ENCODE measurements at regions not wholly inside any gene's neighbourhood (a gene's known extent, or its start where the extent isn't known, plus 50 kb on each side); places are given as distances from the start of the nearest gene placed in this dataset.

DNA sequence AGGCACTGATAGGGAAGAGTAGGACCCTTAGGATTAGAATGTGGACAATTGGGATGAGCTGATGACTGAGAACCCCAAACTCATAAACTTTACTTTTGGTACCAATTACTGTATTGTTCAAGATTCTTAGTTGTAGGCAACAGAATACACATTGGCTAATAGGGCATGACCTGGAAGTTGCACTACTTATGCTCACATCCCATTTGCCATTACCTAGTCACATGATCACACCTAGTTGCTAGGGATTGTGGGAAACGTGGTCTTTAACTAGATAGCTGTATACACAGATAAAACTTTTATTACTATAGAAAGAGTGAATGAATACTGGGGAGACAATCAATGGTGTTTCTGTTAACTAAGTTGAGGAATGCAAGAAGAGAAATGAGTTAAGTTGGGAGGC lies 113.4 kb upstream of the AKIRIN2 start:
- Histone ChIP-seq H3K79me2 (ENCODE audit: insufficient read depth, low read length) (no peaks in the 10 kb centered on the region), H3K9ac (ENCODE audit: insufficient read depth, low read depth, low read length) (no peak overlapping the region), H3K27ac (ENCODE audit: extremely low read length, insufficient read depth, low read length) (no peak overlapping the region), H3K9me3 (ENCODE audit: low read length) (no peaks in the 10 kb centered on the region), H3K27me3 (ENCODE audit: control insufficient read depth in 1 of 2, insufficient read depth in 2 of 2, low read length in 2 of 2) (no peaks in the 10 kb centered on the region), H3K4me3 (replicated peaks in 1 of 3; ENCODE audit: insufficient read depth in 1 of 3, low read depth in 2 of 3, low read length in 3 of 3) (no peak overlapping the region), H3K36me3 (replicated peaks in 1 of 2; ENCODE audit: control insufficient read depth in 1 of 2, insufficient read depth in 2 of 2, low read length in 2 of 2) (no peaks in the 10 kb centered on the region), H4K20me1 (ENCODE audit: insufficient read depth, low read length) (no peaks in the 10 kb centered on the region), H2AFZ (ENCODE audit: low read length) (no peak overlapping the region), H3K4me1 (ENCODE audit: insufficient read depth, low read length) (peaks cover 43% of the 10 kb centered on the region), H3K4me2 (ENCODE audit: low read depth, low read length) (no peak overlapping the region)
- DNase-seq (ENCODE audit: low spot score) (no peak), FAIRE-seq (peak; percentile 15), ATAC-seq (no peak)
- no TSS peak for BruUV-seq (replicated peaks)
- ChIA-PET CTCF (ENCODE audit: low intra/inter-chr PET ratio, low total read pairs) (no interaction called here), POLR2A (interaction anchor here (1.1 kb wide), 1 partner anchor 9 kb away, joined by 5 read pairs; no protein-coding TSS in a partner anchor)
- TF ChIP-seq ZNF326 (CRISPR knock-in tag; IDR thresholded peaks at IDR 0.05; ENCODE audit: borderline replicate concordance) (no peak), SOX6 (IDR thresholded peaks at IDR 0.05) (no peak), SOX6 (CRISPR knock-in tag; IDR thresholded peaks at IDR 0.05) (no peak), KLF12 (CRISPR knock-in tag; IDR thresholded peaks at IDR 0.05; ENCODE audit: borderline replicate concordance) (no peak), RFX1 (IDR thresholded peaks at IDR 0.05) (no peak), CAMTA2 (CRISPR knock-in tag; IDR thresholded peaks at IDR 0.05; ENCODE audit: borderline replicate concordance) (no peak), DR1 (CRISPR knock-in tag; IDR thresholded peaks at IDR 0.05) (no peak), THAP11 (CRISPR knock-in tag; IDR thresholded peaks at IDR 0.05) (peak; percentile 71; the same call in 1 of the 2 replicates), ZNF367 (CRISPR knock-in tag; IDR thresholded peaks at IDR 0.05; ENCODE audit: borderline replicate concordance) (no peak), JUNB (CRISPR knock-in tag; IDR thresholded peaks at IDR 0.05; ENCODE audit: borderline replicate concordance) (no peak), ZNF143 (CRISPR knock-in tag; IDR thresholded peaks at IDR 0.05) (peak; percentile 71), SETDB1 (CRISPR knock-in tag; IDR thresholded peaks at IDR 0.05; ENCODE audit: borderline replicate concordance) (no peak), ZNF577 (CRISPR knock-in tag; IDR thresholded peaks at IDR 0.05; ENCODE audit: borderline replicate concordance, low read depth) (no peak), NFYC (CRISPR knock-in tag; IDR thresholded peaks at IDR 0.05) (peak; percentile 30; the same call in 1 of the 2 replicates), NFE2L1 (CRISPR knock-in tag; IDR thresholded peaks at IDR 0.05; ENCODE audit: borderline replicate concordance) (no peak), LCORL (IDR thresholded peaks at IDR 0.05) (no peak), LCORL (CRISPR knock-in tag; IDR thresholded peaks at IDR 0.05) (no peak), CENPT (CRISPR knock-in tag; IDR thresholded peaks at IDR 0.05; ENCODE audit: low read depth) (no peak), ZC3H4 (CRISPR knock-in tag; IDR thresholded peaks at IDR 0.05; ENCODE audit: borderline replicate concordance) (no peak)
- TF ChIP-seq, protein P1, sequence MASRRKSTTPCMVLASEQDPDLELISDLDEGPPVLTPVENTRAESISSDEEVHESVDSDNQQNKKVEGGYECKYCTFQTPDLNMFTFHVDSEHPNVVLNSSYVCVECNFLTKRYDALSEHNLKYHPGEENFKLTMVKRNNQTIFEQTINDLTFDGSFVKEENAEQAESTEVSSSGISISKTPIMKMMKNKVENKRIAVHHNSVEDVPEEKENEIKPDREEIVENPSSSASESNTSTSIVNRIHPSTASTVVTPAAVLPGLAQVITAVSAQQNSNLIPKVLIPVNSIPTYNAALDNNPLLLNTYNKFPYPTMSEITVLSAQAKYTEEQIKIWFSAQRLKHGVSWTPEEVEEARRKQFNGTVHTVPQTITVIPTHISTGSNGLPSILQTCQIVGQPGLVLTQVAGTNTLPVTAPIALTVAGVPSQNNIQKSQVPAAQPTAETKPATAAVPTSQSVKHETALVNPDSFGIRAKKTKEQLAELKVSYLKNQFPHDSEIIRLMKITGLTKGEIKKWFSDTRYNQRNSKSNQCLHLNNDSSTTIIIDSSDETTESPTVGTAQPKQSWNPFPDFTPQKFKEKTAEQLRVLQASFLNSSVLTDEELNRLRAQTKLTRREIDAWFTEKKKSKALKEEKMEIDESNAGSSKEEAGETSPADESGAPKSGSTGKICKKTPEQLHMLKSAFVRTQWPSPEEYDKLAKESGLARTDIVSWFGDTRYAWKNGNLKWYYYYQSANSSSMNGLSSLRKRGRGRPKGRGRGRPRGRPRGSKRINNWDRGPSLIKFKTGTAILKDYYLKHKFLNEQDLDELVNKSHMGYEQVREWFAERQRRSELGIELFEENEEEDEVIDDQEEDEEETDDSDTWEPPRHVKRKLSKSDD (CRISPR knock-in tag; IDR thresholded peaks at IDR 0.05; ENCODE audit: low read depth) = no peak
- intact Hi-C loops (cut with micrococcal nuclease; ENCODE audit: unreplicated experiment) = no loop called here
- WGBS (ENCODE audit: low lambda C conversion rate) = 95% methylated on average over 1 of the region's 1 CpG
- in situ Hi-C loops (cut with HindIII; ENCODE audit: extremely low pct_ligation_motif_present, low pct_unique_long_range_greater_than_20kb) = no loop called here
